CD14-positive monocyte (primary cell): ENCODE measurements at regions not wholly inside any gene's neighbourhood (a gene's known extent, or its start where the extent isn't known, plus 50 kb on each side); places are given as distances from the start of the nearest gene placed in this dataset.

Experiments
- DNase-seq, 3 donors: peaks; one replicate each; pipeline ENCODE4 v3.0.0-alpha.2; 2011 to 2022
- H2AFZ ChIP-seq: 2 replicates; pipeline ENCODE4 v1.6.0; 2012; ENCODE audit warnings: mild to moderate bottlenecking, low read depth, low read length, inconsistent platforms; ENCODE audit not compliant: insufficient read depth, poor library complexity, severe bottlenecking
- H3K27ac ChIP-seq, 2 donors: 1 replicate in 1 of 2; 2 replicates in 1 of 2; pipeline ENCODE4 v1.5.1; 2012 to 2013; ENCODE audit warnings: low read length in 2 of 2, control low read depth in 1 of 2, inconsistent platforms in 1 of 2, low read depth in 1 of 2, mild to moderate bottlenecking in 1 of 2
- H3K27me3 ChIP-seq, 2 donors: one replicate each; pipeline versions ENCODE4 v1.6.0 to v1.6.1; 2011 to 2013; ENCODE audit warnings: low read length in 2 of 2; ENCODE audit not compliant: control insufficient read depth in 2 of 2, insufficient read depth in 2 of 2
- H3K36me3 ChIP-seq, 2 donors: replicated peaks in 1 of 2; 1 replicate in 1 of 2; 2 replicates in 1 of 2; pipeline versions ENCODE4 v1.5.1 to v1.6.1; 2012 to 2013; ENCODE audit warnings: low read length in 2 of 2, control low read depth in 1 of 2, inconsistent platforms in 1 of 2, mild to moderate bottlenecking in 1 of 2; ENCODE audit not compliant: insufficient read depth in 2 of 2, control insufficient read depth in 1 of 2
- H3K4me1 ChIP-seq, 2 donors: 1 replicate in 1 of 2; 2 replicates in 1 of 2; pipeline versions ENCODE4 v1.5.1 to v1.6.1; 2012 to 2013; ENCODE audit warnings: low read length in 2 of 2, control low read depth in 1 of 2, inconsistent platforms in 1 of 2, mild to moderate bottlenecking in 1 of 2, moderate library complexity in 1 of 2; ENCODE audit not compliant: insufficient read depth in 2 of 2, control insufficient read depth in 1 of 2
- H3K4me2 ChIP-seq: replicated peaks from 2 replicates; pipeline ENCODE3; 2012; ENCODE audit warnings: low read length, moderate library complexity, mild to moderate bottlenecking; ENCODE audit not compliant: poor library complexity, severe bottlenecking; ENCODE audit errors: extremely low read depth
- H3K4me3 ChIP-seq, 3 experiments: fragments of 200-600 bp in 1 of 3; sonication (generic) in 1 of 3; replicated peaks in 1 of 3; 1 replicate in 2 of 3; 2 replicates in 1 of 3; pipeline ENCODE4 v1.5.1; 2011 to 2013; ENCODE audit warnings: low read length in 3 of 3, mild to moderate bottlenecking in 3 of 3, control low read depth in 2 of 3, low read depth in 2 of 3, inconsistent platforms in 1 of 3, moderate library complexity in 1 of 3
- H3K79me2 ChIP-seq: 2 replicates; pipeline ENCODE4 v1.6.0; 2012; ENCODE audit warnings: mild to moderate bottlenecking, control low read depth, inconsistent platforms, low read length, moderate library complexity; ENCODE audit not compliant: insufficient read depth
- H3K9ac ChIP-seq: 2 replicates; pipeline ENCODE4 v1.6.0; 2017; ENCODE audit warnings: low read length, mild to moderate bottlenecking; ENCODE audit not compliant: insufficient read depth, poor library complexity, severe bottlenecking
- H3K9me3 ChIP-seq, 2 donors: replicated peaks in 1 of 2; 1 replicate in 1 of 2; 2 replicates in 1 of 2; pipeline versions ENCODE4 v1.5.1 to v1.6.1; 2012 to 2013; ENCODE audit warnings: low read length in 2 of 2, control low read depth in 1 of 2; ENCODE audit not compliant: control insufficient read depth in 1 of 2, insufficient read depth in 1 of 2
- H4K20me1 ChIP-seq: 2 replicates; pipeline ENCODE4 v1.6.0; 2012; ENCODE audit warnings: mild to moderate bottlenecking, low read length, control low read depth, moderate library complexity; ENCODE audit not compliant: insufficient read depth
- H3K27ac Mint-ChIP-seq, 7 donors: one replicate each; pipeline ENCODE4 v1.8.0; 2020; ENCODE audit warnings: mild to moderate bottlenecking in 7 of 7, mixed read lengths in 7 of 7, moderate library complexity in 6 of 7, inconsistent platforms in 2 of 7
- H3K27me3 Mint-ChIP-seq, 3 donors: one replicate each; pipeline ENCODE4 v1.8.0; 2021 to 2022; ENCODE audit warnings: low read depth in 3 of 3, mild to moderate bottlenecking in 3 of 3, mixed read lengths in 3 of 3, moderate library complexity in 3 of 3, inconsistent platforms in 1 of 3
- H3K36me3 Mint-ChIP-seq, 2 donors: one replicate each; pipeline ENCODE4 v1.8.0; 2020; ENCODE audit warnings: mixed read lengths in 2 of 2, inconsistent platforms in 1 of 2, mild to moderate bottlenecking in 1 of 2
- H3K4me1 Mint-ChIP-seq: one replicate; pipeline ENCODE4 v1.8.0; 2020; ENCODE audit warnings: mild to moderate bottlenecking, mixed read lengths
- H3K4me3 Mint-ChIP-seq, 2 donors: one replicate each; pipeline ENCODE4 v1.8.0; 2020; ENCODE audit warnings: mild to moderate bottlenecking in 2 of 2, mixed read lengths in 2 of 2, moderate library complexity in 1 of 2
- H3K9me3 Mint-ChIP-seq, 7 donors: one replicate each; pipeline ENCODE4 v1.8.0; 2020 to 2022; ENCODE audit warnings: mixed read lengths in 7 of 7, mild to moderate bottlenecking in 6 of 7, moderate library complexity in 6 of 7, inconsistent platforms in 2 of 7
- WGBS: methylation state at CpG from one replicate; pipeline ENCODE4 v1.1.5; 2013; ENCODE audit warnings: missing lambda C conversion rate; ENCODE audit not compliant: insufficient coverage; 5-methylcytosine and 5-hydroxymethylcytosine counted together
- intact Hi-C, 2 donors: fragments of 100-400 bp; cut with micrococcal nuclease; formaldehyde crosslinking; loops; one replicate each; pipeline versions ENCODE4 v1.15.0 to v1.15.1; 2023
- TF ChIP-seq, protein P1 (sequence below): fragments of 200-600 bp; IDR thresholded peaks from one replicate; pipeline ENCODE4 v1.8.0; 2022; ENCODE audit warnings: antibody characterized with exemption, mild to moderate bottlenecking

DNA sequence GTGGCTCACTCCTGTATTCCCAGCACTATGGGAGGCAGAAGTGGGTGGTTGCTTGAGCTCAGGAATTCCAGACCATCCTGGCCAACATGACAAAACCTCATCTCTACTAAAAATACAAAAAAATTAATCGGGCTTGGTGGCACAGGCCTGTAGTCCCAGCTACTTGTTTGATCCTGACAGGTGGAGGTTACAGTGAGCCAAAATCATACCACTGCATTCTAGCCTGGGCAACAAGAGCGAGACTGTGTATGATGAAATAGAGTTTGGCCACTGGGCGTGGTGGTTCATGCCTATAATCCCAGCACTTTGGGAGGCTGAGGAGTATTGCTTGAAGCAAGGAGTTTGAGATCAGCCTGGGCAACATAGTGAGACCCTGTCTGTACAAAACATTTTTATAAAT is 173.3 kb downstream of the TANC2 start:
- H3K27me3 ChIP-seq: no peaks in the 10 kb centered on the region
- WGBS: 100% methylated on average over 2 of the region's 3 CpGs
- H3K36me3 Mint-ChIP-seq: peaks cover 0 to 1% of the 10 kb centered on the region in 2 donors
- no peak for DNase-seq
- H3K27ac ChIP-seq: no peak overlapping the region
- no peak overlapping the region for H3K4me3 Mint-ChIP-seq
- intact Hi-C loops: no loop called here
- H3K9ac ChIP-seq: no peak overlapping the region
- H3K4me1 Mint-ChIP-seq: peaks cover 23% of the 10 kb centered on the region
- peaks cover 0 to 2% (median 0%) of the 10 kb centered on the region in 3 donors for H3K27me3 Mint-ChIP-seq
- no peak overlapping the region for H3K4me2 ChIP-seq
- no peak overlapping the region for H3K4me3 ChIP-seq
- TF ChIP-seq, protein P1, sequence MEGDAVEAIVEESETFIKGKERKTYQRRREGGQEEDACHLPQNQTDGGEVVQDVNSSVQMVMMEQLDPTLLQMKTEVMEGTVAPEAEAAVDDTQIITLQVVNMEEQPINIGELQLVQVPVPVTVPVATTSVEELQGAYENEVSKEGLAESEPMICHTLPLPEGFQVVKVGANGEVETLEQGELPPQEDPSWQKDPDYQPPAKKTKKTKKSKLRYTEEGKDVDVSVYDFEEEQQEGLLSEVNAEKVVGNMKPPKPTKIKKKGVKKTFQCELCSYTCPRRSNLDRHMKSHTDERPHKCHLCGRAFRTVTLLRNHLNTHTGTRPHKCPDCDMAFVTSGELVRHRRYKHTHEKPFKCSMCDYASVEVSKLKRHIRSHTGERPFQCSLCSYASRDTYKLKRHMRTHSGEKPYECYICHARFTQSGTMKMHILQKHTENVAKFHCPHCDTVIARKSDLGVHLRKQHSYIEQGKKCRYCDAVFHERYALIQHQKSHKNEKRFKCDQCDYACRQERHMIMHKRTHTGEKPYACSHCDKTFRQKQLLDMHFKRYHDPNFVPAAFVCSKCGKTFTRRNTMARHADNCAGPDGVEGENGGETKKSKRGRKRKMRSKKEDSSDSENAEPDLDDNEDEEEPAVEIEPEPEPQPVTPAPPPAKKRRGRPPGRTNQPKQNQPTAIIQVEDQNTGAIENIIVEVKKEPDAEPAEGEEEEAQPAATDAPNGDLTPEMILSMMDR: no peak
- no peaks in the 10 kb centered on the region for H3K36me3 ChIP-seq
- no peak overlapping the region for H2AFZ ChIP-seq
- H3K9me3 Mint-ChIP-seq: no peaks in the 10 kb centered on the region
- no peaks in the 10 kb centered on the region for H4K20me1 ChIP-seq
- peaks cover 12 to 24% of the 10 kb centered on the region in 2 donors for H3K4me1 ChIP-seq
- peak overlapping the region in 4 of 7 donors; percentile 10 to 75 (median 42) for H3K27ac Mint-ChIP-seq
- H3K9me3 ChIP-seq: no peaks in the 10 kb centered on the region
- H3K79me2 ChIP-seq: no peaks in the 10 kb centered on the region

DNA sequence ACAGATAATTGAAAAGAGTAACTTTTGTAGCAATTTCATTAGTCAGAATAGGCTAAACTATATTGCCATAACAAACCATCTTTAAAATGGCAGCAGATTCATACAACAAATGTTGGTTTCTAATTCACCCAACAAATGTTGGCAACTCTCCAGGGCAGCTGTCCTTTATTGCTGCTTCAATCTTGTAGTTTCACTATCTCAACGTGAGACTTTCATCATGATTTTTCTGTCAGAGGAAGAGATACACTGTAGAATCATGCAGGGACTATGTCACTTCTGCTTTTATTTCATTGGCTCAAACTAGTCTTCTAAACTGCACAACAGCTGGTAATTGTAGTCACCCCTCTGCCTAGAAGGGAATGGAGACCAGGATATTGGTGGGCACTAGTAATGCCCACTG is 174.2 kb downstream of the TANC2 start:
- H3K27ac ChIP-seq: peak overlapping the region; percentile 40 to 46
- no peaks in the 10 kb centered on the region for H3K79me2 ChIP-seq
- H3K4me2 ChIP-seq: peak overlapping the region; percentile 28
- peaks cover 0 to 2% (median 0%) of the 10 kb centered on the region in 3 donors for H3K27me3 Mint-ChIP-seq
- no peaks in the 10 kb centered on the region for H3K9me3 Mint-ChIP-seq
- intact Hi-C loops: no loop called here
- DNase-seq: peak; percentile 76 to 82 (median 80)
- H3K27me3 ChIP-seq: no peaks in the 10 kb centered on the region
- H3K9me3 ChIP-seq: no peaks in the 10 kb centered on the region
- H3K36me3 Mint-ChIP-seq: peaks cover 0 to 1% of the 10 kb centered on the region in 2 donors
- H3K4me1 ChIP-seq: peaks cover 12 to 24% of the 10 kb centered on the region in 2 donors
- H3K9ac ChIP-seq: no peak overlapping the region
- peak overlapping the region; percentile 9 for H2AFZ ChIP-seq
- H4K20me1 ChIP-seq: no peaks in the 10 kb centered on the region
- H3K4me3 ChIP-seq: peak overlapping the region in 1 of 3 experiments; percentile 7
- H3K4me3 Mint-ChIP-seq: peak overlapping the region in 1 of 2 donors; percentile 26
- no peaks in the 10 kb centered on the region for H3K36me3 ChIP-seq
- 0% methylated on average over 1 of the region's 1 CpG for WGBS
- H3K4me1 Mint-ChIP-seq: peaks cover 23% of the 10 kb centered on the region
- H3K27ac Mint-ChIP-seq: peak overlapping the region; percentile 67 to 86 (median 82)
- TF ChIP-seq, protein P1: no peak
